ENCODE measurements at regions not wholly inside any gene's neighbourhood (a gene's known extent, or its start where the extent isn't known, plus 50 kb on each side); places are given as distances from the start of the nearest gene placed in this dataset.

- TF ChIP-seq TEAD4 (IDR thresholded peaks at IDR 0.05; ENCODE audit: low read depth, low read length) = no peak
- TF ChIP-seq PHF8 (conservative IDR thresholded peaks at IDR 0.05; ENCODE audit: low read depth, low read length) = no peak
- TF ChIP-seq CTCF (IDR thresholded peaks at IDR 0.05; ENCODE audit: control extremely low read depth in 1 of 3, insufficient read depth in 1 of 3, low read depth in 1 of 3, low read length in 3 of 3) = no peak
These were observed 448.3 kb upstream of the NRG3 start for GRCh38 chr10:81426722-81427121.
